GM19238 (cell line): ENCODE measurements at regions not wholly inside any gene's neighbourhood (a gene's known extent, or its start where the extent isn't known, plus 50 kb on each side); places are given as distances from the start of the nearest gene placed in this dataset.
A peak's percentile ranks its signal among the peaks of the same experiment; 100 is the strongest.

Source experiments
- DNase-seq: peaks from one replicate; pipeline ENCODE4 v3.0.0; 2011; ENCODE audit warnings: low spot score; ENCODE audit not compliant: insufficient read length

DNA sequence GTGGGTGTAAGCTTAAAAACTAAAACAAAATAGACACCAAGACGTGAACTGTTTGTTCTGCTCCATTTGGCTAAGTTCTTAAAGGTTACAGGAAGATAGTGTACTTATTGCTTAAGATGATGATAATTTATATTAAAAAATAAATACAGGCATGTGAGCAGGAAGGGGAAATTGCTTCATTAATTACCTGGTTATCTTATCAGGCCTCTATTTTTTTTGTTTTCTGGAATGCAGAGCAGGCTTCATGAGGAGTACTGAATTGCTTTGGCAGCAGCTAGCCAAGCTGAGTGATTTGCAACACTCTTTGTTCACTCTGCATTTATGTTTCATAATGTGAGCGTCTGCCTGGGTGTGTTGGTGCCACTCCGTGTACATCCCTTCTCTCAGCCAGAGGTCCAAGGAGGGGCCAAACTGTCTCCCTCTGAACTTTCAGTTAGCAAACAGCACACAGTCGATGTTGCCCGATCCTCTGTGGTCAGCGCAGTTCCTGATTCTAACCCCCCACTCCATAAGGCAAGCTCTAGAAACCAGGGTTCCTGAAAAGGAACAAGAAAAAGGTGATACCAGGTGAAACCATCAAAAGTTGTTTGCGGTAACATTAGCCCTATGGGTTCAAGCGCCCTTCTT is 348.2 kb downstream of the SPRY1 start:
- DNase-seq: no peak

DNA sequence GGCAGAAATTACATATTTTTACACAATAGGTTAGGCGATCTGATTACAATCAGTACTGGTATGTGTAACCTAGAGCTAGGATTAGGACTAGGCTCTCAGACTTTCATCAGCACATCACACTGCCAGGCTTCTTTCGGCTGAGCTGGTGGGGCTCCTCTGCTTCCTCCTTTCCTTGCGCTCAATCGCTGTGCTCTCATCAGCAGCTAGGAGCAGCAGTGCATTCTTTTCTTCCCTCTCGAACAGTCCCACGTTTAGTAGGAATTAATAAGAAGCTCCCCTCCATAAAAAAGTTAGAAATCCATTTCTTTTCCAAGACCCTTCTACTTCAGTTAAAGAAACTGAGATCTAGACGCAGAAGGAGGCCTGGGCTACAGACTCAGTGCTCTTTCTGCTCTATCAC is 350.4 kb downstream of the SPRY1 start:
- DNase-seq: no peak

DNA sequence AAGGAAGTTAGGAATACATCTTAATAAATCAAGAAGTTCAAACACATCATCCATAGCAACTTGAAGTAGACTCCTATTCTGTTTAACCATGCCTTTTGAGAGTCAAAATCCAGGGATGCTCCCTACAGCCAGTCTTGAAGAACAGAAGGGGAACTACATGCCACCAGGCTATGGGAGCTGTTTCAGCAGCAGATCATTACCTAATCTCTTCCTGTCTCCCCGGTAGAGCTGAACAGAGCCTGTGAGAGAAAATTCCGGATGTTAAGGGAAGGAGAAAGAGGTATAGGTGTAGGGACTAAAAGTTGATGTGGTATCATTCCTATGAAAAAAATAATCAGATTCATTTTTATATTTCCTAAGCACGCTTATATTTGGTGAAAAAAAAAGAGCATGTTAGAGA is 352.2 kb downstream of the SPRY1 start:
- no peak for DNase-seq

DNA sequence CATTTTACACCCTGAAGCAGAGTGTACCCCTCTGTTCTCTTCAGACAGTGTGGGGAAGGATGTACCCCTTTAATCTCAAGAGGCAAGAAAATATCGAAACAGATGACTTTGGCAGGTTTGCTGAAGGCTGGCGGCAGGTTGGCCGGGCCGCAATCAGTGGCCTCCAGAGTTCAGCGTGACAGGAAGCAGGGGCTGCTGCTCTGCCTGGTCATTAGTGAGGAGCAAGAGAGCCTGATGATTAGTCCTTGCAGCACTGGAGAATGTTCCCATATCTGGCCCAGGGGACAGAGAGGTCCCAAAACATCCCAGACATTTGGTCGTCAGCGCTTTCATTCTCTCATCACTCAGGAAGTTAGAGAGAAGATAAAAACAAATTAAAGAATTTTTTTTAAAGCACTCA is 352.8 kb downstream of the SPRY1 start:
- DNase-seq: no peak

DNA sequence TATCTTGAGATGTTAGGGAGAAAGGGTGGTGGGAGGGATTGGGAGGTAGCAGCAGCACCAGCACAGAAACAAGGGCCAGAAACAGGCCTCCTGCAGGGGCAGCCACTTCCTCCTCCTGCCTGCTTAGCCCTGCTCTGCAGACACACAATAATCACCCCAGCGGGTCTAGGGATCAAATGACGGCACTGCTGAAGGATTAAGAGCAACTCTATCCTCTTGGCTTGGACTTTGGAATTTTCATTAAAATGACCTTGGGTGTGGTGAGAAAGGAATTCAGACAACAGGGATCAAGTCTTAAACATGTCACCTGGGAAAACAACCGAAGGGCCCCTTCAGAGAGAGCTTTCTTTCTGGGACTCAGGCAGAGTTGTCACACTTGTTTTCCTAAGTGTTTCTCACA is 353.4 kb downstream of the SPRY1 start:
- no peak for DNase-seq

DNA sequence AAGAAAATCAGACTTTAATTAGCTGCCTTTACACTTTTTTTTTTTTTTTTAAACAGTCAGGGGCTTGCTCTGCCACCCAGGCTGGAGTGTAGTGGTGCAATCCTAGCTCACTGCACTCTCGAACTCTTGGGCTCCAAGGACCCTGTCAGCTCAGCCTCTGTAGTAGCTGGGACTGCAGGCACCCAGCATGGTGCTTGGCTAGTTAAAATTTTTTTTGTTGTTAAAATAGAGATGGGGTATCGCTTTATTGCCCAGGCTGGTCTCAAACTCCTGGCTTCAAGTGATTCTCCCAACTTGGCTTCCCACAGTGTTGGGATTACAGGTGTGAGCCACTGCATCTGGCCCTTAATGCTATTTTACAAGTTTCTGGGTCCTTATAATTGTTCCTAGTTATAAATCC is 359.1 kb downstream of the SPRY1 start:
- no peak for DNase-seq

DNA sequence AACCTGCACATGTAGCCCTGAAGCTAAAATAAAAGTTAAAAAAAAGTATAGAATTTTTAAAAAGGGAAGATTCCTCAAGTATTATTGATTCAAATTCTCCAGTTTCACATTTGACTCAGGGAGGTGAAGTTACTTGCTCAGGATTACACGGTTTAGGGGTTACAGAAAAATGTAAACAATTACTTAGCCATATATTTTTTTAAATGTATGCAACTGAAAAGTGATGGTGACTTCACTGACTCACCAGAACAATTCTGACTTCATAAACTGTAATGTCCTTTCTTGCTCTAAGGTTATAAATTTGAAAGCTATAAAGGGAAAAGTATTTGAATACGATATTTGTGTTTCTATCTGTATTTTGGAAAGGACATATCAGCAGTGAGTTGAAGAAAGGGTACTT is 371.2 kb downstream of the SPRY1 start:
- DNase-seq: no peak

DNA sequence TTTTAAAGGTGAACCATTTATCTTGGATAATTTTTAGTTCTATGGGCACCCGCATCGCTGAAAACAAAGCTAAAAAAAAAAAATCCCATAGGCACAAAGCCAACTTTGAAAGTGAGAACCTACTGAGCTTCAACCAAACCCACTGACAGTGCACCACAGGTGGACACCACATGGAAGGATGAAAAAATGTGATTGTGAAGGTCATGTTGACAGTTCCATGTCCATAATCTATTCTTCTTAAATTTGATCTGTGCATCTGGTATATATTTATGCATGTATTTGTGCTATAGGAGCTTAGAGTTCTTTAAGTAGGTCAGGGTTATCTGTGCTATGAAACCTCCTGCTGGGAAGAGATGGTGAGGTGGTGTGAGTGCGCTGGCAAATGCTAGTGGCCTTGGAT is 374.3 kb downstream of the SPRY1 start:
- DNase-seq: no peak

DNA sequence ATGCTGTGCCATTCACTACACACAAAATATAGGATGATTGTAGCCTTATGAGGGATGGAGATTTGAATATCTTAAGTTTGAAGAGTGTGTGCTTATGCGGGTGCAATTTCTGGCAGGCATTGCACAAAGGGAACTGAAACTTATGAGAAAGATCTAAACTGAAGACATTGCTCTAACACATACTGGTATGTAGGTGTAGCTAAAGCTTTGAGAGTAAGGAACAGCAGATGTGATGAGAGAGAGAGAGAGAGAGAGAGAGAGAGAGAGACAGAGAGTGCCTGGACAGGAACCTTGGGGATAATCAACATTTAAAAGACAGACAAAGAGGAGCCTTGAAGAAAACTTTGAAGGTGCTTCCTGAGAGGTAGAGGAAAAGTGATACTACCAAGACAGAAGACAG is 379.7 kb downstream of the SPRY1 start:
- peak; percentile 2 for DNase-seq

DNA sequence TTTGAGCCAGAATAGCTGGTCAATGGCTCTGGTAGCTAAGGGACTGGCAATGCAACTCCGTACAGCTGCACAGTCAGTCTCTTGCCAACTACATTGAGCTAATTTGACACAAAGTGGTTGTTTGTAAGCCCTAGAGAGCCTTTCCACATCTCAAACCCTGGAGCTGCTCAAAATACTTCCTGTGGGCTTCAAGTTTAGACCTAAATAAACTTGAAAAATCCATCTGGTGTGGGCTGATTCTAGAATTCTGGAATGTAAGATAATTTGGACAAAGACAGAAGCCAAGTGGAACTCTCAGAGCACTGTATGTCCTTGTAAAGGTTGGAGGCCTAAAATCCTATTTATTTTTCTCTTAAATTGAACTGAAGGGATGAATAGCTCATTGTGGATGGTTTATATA is 380.8 kb downstream of the SPRY1 start:
- DNase-seq: no peak

DNA sequence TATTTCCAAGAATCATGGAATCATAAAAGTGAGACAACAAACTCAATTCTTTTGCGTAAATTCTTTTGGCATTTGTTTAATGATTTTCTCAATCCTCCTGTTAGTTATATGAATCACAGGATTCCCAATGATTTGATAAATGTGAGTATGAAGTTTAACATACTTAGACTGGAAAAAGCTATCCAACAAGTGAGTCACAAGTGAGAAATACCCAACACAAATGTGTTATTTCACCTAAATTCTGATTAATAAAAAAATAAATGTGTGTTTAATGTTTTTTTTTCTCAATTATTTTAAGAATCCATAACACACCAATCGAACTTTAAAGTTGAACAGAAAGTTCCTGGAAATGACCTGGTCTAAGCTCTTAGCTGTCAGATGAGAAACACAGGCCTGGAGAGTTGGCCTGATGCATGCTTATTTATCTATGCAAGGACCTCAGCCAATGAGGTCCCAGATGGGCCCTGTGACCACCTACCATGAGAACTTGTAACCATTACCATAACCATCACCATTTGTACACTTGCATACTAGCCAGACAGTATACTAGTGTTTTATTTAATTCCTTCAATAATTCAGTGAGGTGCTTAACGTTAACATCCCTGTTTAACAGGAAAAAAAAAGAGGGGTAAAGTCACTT is 386.7 kb downstream of the SPRY1 start:
- DNase-seq: no peak

DNA sequence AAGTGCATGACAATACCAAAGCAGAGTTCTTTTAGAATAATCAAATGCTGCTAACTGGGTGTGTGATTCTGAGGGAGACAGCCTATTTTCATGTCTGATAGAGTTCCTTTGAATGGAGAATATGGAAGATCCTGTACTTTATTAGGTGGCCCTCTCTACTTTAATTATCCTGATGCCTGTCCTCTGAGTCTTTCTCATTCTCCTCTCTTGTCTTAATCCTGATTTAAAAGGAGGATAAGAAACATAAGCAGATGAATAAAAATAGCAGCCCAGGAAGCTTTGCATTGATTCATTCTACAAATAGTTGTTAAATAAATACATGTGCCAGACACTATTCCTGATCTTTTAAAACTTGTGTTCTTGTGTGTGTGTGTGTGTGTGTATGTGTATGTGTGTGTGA is 387.3 kb downstream of the SPRY1 start:
- DNase-seq: no peak

DNA sequence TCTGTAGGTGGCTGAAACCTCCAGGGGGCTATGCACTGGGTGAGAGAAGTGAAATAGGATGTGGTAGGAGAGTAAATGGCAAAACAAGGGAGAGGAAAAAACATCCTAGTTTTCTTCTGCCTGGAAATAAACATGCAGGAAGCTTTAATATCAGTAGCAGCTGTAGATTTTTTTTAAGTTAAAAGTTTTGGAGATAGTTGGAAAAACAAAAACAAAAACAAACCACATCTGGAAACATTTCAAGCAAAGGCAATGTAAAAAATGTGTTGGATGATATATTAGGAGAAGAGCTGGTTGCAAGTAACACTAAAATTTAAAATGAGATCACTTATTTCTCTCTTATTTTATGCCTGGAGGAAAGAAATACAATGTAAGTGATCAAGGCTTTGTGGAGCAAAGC is 388.0 kb downstream of the SPRY1 start:
- DNase-seq: no peak

DNA sequence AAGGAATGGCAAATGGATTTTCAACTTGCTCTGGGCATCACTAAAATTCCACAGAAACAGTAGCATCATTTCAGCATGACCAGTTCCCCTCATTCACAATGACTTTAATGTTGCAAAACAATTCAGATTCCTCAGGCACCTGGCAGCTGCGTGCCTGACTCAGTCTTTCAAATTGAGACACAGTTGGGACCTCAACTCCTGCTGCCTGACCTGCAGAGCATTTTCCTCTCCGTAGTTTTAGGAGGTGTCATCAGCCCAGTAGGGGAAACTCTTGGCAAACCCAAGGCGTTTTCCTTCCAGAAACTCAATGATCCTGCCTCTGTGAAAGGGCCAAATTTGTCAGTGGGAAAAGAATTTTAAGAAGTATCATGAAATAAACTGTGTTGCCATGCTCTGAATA is 388.9 kb downstream of the SPRY1 start:
- DNase-seq: no peak

DNA sequence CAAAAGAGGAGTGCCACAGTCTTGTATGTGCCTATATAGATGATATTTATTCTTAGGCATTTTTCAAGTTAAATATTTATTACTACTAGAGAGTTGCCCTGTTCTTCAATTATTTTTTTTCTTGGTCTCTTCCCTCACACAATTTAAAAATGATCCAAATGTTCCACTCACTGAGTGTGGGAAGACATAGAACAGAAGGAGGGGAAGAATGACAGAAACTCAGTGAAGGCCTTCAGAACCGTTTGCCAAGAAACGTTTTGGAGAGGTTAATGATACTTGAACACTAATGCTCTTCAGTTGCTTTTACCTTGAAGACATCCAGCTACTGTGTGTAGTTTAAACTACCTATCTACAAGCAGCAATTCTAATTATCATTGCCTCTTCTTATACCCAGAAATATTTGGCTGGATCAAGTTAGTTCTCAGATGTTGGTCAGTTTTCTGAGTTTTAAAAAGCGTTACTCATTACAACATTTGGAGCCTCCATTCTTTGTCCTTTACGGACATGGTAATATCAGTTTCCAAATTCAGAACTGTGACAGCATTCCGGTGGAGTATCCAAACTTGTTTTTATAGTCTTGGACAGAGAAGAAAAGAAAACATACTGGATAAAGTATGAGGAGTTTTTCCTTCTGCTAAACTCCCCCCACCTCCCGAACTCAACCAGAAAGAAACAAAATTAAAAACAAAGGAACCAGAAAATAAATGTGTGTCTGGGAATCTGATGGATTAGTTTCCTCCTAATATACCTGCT is 389.7 kb downstream of the SPRY1 start:
- DNase-seq: no peak

DNA sequence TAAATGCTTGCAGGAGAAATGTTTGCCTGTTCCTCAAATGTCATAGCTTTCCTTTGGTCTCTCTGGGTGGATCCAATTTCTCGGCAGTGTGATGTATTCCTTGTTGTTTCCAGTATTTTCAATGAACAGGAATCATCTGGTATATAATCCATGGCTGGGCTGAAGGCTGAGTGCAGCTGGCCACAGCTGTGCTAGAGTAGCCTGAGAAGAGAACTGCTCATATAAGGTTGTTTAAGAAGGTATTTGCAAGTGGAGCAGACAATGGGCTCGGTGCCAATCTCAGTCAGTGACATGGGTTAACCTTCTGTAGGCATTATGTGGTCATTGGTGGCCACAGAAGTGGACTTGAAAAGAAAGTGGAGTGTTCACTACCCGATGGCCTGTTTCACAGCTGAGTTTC is 390.3 kb downstream of the SPRY1 start:
- DNase-seq: no peak

DNA sequence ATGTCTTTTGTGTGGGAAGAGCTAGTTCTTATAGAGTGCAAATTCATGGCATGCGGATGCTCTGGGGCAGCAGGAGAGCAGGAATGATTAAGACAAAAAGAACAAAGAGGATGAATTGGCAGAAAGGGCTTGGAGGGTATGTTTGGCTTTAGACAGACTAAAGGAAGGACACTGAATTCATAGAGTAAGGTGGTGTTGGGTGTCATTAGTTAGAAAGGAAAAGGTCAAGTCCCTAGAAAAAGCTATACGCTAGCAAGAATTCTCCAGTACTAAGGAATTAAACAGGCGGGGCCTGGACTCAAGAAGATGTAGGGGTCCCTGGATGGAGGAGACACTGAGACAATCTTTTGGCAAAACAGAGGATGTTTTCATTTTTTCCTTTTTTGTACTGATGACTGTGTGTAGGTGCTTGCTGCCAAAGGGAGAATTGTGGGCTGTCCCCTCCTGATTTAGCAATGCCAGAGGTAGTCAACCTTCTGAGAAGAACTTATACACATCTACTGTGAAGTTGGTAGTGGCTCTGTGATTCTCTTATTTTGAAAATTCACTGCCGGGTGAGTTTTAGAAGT is 391.0 kb downstream of the SPRY1 start:
- DNase-seq: no peak

DNA sequence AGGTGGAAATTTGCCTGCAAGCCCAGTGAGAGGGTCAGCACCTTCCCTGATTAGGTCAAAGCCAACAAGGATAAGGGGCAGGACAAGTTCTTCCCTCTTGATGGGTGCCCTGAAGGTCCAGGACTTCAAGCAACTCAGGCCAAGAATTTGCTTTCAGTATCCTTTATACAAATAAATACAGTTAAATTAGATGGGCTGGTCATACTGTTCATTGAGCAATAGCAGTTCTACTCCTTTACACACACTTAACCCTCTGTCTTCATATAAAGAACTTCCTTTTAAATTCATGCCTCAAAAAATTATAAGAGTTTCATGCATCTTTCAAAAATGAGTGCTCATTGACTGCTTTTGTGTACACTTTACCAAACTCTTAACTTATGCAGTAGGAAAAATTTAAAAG is 392.0 kb downstream of the SPRY1 start:
- no peak for DNase-seq

DNA sequence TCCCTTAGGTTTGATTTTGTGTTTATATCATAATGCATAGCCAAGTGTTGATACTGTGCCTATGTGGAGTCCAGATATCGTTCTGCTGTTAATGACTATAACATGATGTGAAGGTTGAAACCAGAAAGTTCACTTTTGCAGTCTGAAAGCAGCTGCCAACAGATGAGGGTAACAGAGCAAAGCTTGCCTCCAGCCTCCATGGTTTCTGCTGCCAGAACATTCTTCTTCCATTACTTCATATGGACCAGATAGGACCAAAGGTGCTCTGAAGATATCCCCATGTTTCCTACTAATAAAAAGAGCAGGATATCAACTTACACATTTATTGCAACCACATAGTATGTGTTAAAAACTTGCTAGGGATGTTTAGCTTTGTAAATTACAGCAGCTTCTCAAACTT is 394.1 kb downstream of the SPRY1 start:
- no peak for DNase-seq

DNA sequence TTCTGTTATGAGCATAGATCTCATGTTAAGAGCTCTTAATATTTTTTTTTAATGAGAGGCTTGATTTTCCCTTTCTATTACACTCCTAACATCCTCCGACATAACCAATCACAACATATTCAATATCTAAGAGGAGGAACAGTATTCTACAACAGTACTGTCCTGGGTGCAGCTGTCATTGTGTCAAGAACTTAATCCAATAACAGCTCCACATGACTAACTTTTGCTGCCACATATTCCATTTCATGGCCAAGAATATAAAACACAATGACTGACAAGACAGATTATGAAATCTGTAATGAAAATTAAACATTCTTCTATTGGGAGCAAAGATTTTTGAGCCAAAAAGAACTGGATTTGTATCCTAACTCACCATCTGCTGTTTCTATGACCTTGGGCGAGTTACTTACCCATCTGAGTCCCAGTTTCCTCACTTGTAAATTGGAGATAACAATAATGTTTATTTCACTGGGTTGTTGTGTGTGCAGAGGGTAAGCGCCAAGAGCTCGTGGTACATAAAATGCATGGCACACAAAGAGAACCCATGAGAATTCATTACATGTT is 405.6 kb downstream of the SPRY1 start:
- DNase-seq: no peak

DNA sequence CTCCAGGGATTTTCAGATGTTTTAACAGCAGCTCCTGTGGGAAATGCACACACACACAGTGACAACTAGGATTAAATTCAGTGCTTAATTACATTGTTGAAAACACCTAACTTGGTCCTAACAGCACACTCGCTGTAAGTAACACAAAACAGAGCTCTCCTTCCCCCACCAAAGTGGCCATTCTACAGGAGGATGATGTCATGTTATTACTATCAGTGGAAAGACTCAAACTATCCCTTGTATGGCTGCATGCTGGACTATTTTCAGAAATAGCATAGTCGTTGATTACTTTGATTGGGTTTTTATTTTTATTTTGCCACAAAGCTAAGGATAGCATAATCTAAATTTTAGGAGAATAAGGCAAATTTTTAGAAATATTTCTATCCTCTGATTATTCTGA is 406.3 kb downstream of the SPRY1 start:
- no peak for DNase-seq

DNA sequence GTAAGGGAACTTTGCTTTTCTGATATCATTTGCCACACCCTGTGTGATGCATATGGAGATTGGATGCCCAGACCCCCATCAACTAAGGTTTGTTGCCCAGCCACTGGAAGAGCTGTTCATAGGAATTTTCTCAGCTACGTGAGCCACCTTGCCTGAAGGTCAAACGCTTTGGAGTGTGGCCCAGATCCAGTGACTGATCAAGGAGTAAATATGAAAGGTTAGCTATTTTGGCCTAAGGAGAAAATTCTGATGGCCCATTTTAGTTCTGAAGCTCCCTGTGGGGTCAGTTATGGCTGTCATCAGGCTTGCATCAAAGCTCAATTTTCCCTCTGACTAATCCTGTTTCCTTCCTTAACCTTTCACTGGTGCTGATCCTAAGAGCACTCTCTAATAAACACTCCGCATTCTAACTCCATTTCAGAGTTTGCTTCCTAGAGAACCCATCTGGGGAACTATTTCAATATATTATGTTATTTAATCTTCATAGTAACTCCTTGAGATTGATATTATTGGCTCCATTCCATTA is 407.7 kb downstream of the SPRY1 start:
- no peak for DNase-seq
